NB4 (cell line): ENCODE measurements at regions not wholly inside any gene's neighbourhood (a gene's known extent, or its start where the extent isn't known, plus 50 kb on each side); places are given as distances from the start of the nearest gene placed in this dataset.

ENCODE experiments used
- DNase-seq: peaks from one replicate; pipeline ENCODE4 v3.0.0; 2010; ENCODE audit warnings: low read depth
- H3K4me3 ChIP-seq: one replicate; pipeline ENCODE4 v1.5.1; 2011; ENCODE audit warnings: mild to moderate bottlenecking, low read depth, low read length, moderate library complexity
- MYC ChIP-seq: IDR thresholded peaks from 2 replicates; pipeline ENCODE4 v1.6.1; 2011; ENCODE audit warnings: low read depth, low read length
- POLR2A ChIP-seq: IDR thresholded peaks from 2 replicates; pipeline ENCODE4 v1.6.1; 2011; ENCODE audit warnings: mild to moderate bottlenecking; ENCODE audit not compliant: insufficient read length; ENCODE audit errors: extremely low read depth
- TF ChIP-seq, protein P1 (sequence below): IDR thresholded peaks from 2 replicates; pipeline ENCODE4 v1.6.1; 2011; ENCODE audit warnings: low read depth, low read length
- TF ChIP-seq, protein P2 (sequence below): IDR thresholded peaks from one replicate; pipeline ENCODE4 v1.5.1; 2012; ENCODE audit warnings: low read depth, low read length

DNA sequence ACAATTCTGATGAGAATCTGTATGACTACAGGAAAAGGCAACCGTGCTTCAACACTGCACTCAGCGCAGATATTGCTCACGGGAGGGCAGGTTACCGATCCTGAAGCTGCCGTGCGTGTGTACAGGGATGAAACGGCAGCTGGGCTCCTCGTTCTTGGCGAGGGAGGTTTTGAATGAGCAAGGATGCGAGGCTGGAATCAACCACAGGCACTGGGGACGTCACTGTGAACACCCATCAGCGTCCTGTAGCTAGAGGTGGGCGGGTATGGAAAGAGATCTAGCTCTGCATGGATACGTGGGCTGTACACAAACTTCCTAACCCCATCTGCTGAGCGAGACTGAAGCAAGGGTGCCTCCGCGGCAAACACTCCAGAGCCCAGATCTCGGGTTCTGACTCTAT, 84.3 kb upstream of the COL5A1 start:
- TF ChIP-seq, protein P1, sequence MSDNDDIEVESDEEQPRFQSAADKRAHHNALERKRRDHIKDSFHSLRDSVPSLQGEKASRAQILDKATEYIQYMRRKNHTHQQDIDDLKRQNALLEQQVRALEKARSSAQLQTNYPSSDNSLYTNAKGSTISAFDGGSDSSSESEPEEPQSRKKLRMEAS, result no peak
- TF ChIP-seq MYC (no peak), POLR2A (no peak)
- TF ChIP-seq, protein P2, sequence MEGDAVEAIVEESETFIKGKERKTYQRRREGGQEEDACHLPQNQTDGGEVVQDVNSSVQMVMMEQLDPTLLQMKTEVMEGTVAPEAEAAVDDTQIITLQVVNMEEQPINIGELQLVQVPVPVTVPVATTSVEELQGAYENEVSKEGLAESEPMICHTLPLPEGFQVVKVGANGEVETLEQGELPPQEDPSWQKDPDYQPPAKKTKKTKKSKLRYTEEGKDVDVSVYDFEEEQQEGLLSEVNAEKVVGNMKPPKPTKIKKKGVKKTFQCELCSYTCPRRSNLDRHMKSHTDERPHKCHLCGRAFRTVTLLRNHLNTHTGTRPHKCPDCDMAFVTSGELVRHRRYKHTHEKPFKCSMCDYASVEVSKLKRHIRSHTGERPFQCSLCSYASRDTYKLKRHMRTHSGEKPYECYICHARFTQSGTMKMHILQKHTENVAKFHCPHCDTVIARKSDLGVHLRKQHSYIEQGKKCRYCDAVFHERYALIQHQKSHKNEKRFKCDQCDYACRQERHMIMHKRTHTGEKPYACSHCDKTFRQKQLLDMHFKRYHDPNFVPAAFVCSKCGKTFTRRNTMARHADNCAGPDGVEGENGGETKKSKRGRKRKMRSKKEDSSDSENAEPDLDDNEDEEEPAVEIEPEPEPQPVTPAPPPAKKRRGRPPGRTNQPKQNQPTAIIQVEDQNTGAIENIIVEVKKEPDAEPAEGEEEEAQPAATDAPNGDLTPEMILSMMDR, result no peak
- H3K4me3 ChIP-seq, result no peak overlapping the region
- DNase-seq, result no peak

DNA sequence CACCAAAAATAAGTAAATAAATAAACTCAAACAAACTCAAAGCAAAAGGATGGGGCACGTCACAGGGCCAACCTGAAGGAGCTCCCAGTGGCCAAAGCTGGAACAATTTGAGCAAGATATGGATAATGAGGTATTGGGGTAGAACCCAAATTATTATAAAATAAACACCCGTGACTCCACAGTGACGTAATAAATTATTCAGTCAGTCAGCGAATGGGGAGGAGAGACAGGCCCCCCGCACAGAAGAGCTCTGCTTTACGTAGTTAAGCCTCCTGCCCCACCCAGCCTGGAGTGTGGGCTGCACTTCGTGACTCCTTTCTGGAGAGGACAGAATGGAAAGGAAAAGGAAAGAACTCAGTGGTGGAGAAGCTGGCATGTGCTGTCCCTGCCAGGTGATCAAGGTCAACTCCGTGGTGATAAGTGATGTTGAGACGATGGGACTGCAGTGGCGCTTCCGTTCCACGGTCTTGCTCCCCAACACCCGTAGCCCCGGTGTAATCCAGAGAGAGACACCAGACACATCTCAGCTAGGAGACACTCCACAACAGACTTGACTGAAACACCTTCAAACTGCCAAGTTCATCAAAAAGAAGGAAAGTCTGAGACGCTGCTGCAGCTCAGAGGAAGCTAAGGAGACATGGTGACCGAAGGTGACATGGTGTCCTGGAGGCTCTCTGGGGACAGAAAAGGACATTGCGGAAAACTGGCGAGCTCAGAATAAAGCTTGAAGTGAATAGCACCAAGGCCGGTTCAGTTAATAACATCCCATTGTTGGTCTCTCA, 83.3 kb upstream of the COL5A1 start:
- no peak for DNase-seq
- TF ChIP-seq, protein P2, result no peak
- TF ChIP-seq POLR2A, result no peak
- H3K4me3 ChIP-seq, result no peak overlapping the region

DNA sequence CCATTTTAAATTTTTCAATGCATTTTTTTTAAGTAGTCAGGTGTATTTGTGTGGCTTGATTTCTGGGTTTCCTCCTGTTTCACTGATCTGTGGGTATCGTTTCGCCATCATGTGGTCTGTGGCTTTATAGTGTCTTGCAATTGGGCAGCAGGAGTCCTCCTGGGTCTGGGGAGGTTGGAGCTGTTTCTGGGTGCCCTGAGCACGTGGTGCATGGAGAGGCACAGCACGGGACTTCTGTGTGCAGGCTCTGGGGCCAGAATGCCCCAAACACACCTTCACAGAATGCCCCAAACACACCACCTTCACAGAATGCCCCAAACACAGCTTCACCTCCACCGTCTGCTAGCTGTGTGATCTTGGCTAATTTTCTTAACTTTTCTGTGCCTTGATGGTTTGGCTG, 82.6 kb upstream of the COL5A1 start:
- DNase-seq, result peak; percentile 78
- H3K4me3 ChIP-seq, result no peak overlapping the region
- TF ChIP-seq, protein P1, result peak; percentile 96
- peak; percentile 67 for TF ChIP-seq MYC
- no peak for TF ChIP-seq POLR2A

DNA sequence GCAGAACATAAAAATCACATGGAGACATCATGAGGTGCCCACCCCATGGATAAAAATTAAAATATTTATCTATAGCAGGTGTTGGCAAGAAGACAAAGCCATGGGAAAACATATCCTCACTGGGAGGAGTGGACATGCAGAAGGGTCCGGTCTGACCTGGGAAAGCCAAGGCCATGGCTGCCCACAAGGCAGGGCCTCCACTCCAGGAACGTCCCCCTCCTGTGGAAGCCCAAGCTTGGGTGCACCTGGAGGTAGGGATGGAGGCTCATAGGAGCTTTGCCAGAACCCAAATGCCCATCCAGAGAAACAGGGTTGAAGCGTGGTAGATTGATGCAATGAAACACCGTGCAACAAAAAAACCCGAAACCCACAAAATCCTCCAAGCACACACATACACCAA, 81.4 kb upstream of the COL5A1 start:
- H3K4me3 ChIP-seq, result no peak overlapping the region
- DNase-seq, result no peak
- TF ChIP-seq, protein P1, result no peak
- TF ChIP-seq MYC (no peak), POLR2A (no peak)
- TF ChIP-seq, protein P2, result no peak

DNA sequence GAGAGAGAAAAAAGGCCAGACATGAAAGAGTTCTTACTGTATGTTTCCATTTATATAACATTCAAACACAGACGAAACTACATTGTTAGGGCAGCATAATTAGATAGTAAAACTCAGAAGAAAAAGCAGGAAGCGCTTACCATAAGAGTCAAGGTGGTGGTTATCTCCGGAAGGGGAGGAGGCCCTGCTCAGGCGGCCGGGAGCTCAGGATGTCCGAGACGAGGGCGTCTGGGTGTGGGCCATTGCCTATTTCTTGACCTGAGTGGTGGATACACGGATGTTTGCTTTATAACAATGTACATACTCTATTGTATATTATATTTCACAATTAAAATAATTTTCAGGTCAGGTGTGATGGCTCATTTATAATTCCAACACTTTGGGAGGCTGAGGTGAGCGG, 80.9 kb upstream of the COL5A1 start:
- DNase-seq, result peak; percentile 39
- H3K4me3 ChIP-seq, result no peak overlapping the region
- TF ChIP-seq, protein P2, result no peak
- TF ChIP-seq, protein P1, result no peak
- TF ChIP-seq POLR2A (no peak), MYC (no peak)

DNA sequence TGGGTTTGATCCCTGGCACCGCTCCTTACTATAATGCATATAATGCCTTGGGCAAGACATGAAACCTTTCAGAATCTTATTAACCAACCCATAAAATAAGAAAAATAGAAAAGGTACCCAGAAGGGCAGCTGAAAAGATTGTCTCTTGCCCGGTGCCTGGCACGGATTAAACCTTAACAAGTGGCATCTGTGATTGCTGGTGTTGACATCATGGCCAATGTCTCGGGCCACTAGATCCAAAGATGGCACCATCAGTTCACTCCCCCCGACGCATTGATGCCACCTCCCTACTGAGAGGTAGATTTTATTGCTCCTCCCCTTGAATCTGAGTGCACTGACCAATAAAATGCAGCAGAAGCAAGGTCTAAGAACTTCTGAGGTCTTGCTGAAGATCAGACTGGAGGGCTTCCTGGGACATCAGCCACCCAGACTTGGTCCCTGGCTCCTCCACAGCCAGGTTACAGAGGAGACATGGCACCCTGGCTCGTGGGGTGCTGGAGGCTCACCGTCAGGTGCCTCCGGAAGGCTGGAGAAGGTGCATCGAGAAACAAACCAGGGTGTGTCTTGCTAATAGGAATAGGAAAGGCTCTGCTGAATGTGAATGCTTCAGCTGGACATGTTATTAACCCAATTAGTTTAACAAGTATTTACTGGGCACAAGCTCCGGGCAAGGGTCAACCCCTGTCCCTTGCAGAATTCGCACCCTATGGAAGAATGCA, 80.0 kb upstream of the COL5A1 start:
- no peak for DNase-seq
- no peak overlapping the region for H3K4me3 ChIP-seq
- TF ChIP-seq, protein P1, result no peak
- TF ChIP-seq, protein P2, result no peak
- TF ChIP-seq MYC (no peak), POLR2A (no peak)
